T-helper 2 cell (primary cell): ENCODE measurements at regions not wholly inside any gene's neighbourhood (a gene's known extent, or its start where the extent isn't known, plus 50 kb on each side); places are given as distances from the start of the nearest gene placed in this dataset.
"Not testable (repeated sequence)": the region's sequence is repeated elsewhere in the genome, so short reads cannot be mapped to it uniquely, and the experiment has no call there.

Experiments
- DNase-seq, 5 experiments: peaks; one replicate each; pipeline versions ENCODE4 v3.0.0 to v3.0.0-alpha.2; 2012 to 2022

DNA sequence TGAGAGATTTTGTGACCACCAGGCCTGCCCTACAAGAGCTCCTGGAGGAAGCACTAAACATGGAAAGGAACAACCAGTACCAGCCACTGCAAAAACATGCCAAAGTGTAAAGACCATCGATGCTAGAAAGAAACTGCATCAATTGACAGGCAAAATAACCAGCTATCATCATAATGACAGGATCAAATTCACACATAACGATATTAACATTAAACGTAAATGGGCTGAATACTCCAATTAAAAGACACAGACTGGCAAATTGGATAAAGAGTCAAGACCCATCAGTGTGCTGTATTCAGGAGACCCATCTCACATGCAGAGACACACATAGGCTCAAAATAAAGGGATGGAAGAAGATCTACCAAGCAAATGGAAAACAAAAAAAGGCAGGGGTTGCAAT is 182.4 kb downstream of the PRELID2 start:
- not testable (repeated sequence) for DNase-seq

DNA sequence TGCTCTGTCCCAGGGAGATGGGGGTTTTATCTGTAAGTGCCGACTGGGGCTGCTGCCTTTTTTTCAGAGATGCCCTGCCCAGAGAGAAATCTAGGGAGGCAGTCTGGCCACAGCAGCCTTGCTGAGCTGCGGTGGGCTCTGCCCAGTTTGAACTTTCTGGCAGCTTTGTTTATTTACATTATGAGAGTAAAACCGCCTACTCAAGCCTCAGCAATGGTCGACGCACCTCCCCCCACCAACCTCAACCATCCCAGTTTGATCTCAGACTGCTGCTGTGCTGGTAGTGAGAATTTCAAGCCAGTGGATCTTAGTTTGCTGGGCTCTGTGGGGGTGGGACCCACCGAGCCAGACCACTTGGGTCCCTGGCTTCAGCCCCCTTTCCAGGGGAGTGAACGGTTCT is 188.0 kb downstream of the PRELID2 start:
- not testable (repeated sequence) for DNase-seq

DNA sequence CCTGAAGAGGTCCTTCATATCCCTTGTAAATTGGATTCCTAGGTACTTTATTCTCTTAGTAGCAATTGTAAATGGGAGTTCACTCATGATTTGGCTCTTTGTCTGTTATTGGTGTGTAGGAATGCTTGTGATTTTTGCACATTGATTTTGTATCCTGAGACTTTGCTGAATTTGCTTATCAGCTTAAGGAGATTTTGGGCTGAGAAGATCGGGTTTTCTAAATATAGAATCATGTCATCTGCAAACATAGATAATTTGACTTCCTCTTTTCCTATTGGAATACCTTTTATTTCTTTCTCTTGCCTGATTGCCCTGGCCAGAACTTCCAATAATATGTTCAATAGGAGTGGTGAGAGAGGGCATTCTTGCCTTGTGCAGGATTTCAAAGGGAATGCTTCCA is 191.9 kb downstream of the PRELID2 start:
- DNase-seq: not testable (repeated sequence)

DNA sequence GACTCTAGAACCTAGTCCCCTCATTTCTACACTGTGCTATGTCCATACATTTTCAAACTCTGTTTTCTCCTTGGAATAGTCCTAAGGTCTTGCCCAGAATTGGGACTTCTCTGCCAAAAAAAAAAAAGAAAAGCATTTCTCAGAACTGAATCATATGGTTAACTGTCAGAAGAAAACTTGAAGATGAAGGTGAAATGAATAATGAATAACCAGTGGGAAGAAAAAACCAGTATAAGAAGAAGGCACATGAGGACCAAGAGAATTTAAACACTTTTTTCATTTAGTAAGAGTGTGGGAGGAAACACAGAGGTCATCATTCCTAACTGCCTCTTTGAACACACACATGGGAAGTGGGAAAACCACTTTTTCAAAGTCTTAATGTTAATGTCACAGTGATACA is 197.7 kb downstream of the PRELID2 start:
- no peak for DNase-seq

DNA sequence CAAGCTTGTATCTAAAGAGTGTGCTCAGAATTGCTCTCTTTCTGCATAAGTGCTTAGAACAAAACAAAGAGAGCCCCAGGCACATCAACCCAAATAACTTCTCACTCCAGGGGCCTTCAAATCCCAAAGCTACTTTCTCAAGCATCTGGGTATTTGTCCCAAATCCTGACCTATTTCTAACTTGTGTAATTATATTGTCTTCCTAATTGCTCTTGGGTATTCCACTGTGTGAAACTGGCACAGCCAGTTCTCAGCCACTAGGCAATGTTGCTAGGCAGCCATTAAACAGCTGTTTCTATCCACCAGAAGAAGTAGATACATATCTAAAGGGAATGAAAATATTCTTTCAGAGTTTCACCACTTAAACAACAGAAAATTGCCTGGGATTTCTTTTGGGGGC is 198.8 kb downstream of the PRELID2 start:
- DNase-seq: no peak

DNA sequence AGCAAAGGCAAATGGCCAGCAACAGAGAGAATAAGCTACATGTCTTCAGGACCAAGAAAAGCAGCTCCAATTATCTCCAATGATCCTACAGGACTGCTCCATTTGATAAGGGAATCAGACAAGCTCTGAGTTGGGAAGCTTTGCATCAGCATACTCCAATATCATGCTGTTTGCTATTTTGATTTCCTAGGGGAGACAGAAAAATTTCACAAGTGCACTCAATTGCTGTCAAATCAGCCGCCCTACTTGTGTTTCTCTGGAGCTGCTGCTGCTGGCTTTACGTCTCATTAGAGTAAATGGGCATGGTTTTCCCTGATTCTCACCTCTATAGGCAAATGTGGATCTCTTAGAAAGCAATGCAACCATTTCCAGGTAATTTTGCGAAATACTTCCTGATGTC is 201.7 kb downstream of the PRELID2 start:
- no peak for DNase-seq

DNA sequence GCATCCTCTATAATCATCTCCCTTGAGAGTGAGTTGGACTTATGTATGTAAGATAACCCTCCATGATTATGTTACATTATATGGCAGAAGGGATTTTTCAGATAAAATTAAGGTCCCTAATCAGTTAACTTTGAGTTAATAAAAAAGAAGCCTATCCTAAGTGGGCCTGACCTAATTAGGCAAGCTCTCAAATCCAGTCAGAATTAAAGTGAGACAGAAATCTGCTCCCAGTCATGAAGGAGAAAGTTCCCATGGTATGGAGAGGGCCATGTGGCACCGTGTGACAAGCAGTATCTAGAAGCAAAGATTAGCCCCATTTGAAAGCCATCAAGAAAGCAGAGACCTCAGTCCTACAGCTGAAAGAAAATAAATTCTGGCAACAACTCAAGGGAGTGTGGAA is 202.4 kb downstream of the PRELID2 start:
- DNase-seq: no peak

DNA sequence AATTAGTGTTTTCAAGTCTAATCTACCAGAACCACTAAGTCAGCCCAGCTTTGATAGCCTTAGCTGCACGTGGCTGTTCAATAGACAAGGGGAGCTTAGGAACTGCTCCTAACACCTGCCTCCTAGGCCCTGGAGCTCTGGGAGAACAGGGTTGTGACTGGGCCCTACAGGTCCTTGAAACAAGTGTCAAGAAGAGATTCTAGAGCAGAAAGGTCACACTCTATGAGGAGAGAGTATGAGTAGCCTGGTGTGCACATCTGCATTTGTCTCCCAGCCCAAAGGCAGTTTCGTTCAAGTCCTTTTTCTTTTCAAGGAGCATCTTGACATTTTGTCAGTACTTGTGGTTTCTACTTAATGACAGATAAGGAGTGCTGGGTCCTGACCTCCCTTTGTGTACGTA is 206.1 kb downstream of the PRELID2 start:
- no peak for DNase-seq

DNA sequence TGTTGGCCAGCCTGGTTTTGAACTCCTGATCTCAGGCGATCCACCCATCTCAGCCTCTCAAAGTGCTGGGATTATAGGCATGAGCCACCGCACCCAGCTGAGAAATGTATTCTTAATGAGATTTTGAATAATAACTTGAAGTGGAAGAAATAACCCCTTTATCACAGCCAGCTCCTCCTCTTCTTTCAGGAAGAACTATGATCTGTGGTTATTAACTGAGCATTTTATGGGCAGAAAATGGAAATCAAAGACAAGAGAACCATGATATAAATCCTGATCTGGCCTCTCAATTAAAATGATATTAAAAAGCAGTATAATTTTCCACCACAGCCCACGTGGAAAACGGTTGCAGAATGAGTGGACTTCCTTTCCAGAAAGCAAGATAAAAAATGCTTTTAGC is 206.6 kb downstream of the PRELID2 start:
- no peak for DNase-seq

DNA sequence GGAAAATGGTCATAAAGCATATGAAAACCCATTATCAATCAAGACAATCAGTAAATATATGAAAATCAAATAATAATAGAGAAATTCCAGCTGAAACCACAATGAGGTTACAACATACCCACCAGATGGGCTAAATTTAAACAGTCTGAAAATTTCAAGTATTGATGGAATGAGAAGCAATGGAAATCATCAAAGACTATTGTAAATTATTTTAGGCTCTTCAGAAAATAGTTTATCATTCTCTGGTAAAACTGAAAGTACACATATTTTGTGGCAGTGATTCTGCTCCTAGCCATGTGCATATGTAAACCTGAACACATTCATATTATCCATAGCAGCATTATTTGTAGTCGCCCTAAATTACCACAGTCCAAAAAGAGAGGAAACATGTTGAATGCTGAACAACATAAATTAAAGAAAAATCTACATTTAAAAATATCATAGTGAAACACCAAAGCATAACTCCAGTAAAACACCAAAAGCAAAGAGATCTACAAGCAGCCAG is 215.3 kb downstream of the PRELID2 start:
- no peak for DNase-seq

DNA sequence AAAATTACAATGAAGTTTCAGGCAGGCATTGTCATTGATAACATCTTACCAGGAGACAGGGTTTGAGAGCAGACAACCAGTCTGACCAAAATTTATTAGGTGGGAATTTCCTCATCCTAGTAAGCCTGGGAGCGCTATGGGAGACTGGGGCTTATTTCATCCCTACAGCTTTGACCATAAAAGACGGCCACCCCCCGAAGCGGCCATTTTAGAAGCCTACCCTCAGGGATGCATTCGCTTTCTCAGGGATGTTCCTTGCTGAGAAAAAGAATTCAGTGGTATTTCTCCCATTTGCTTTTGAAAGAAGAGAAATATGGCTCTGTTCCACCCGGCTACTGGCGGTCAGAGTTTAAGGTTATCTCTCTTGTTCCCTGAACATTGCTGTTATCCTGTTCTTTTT is 218.4 kb downstream of the PRELID2 start:
- not testable (repeated sequence) for DNase-seq

DNA sequence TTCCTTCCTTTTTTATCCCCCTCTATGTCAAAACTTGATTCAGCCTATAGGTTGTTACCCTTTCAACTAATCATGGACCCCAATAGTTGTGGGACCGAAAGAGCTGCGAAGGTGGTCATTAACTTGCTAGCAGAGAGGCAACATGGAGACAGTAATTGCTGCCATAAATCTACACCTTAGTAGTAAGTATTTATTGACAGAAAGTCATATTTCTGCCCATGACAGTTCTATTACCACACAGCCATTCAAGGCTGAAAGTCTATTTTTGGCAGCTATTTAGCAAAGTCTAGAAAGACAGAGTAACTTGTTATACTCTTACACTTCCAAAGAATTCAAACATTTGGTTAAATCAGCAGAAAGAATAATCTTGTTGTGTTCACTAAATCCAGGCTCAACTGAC is 236.2 kb downstream of the PRELID2 start:
- DNase-seq: no peak

DNA sequence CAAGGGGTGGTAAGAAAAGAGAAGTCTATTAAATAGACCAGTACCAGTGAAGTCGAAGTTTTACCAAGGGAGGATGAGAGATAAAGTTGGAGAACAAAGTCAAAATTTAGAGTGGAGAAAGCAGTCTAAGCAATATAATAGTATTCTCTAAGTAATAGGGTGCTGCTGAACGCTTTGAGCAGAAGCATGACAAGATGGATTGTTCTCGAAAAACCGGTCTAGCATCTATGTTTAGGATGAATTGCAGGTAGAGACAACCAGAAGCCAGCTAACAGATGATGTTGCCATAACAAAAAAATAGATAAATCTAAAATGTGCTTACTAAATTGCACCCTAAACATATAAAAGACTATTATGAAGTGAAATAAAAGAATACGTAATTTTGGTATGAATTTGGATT is 237.0 kb downstream of the PRELID2 start:
- no peak for DNase-seq

DNA sequence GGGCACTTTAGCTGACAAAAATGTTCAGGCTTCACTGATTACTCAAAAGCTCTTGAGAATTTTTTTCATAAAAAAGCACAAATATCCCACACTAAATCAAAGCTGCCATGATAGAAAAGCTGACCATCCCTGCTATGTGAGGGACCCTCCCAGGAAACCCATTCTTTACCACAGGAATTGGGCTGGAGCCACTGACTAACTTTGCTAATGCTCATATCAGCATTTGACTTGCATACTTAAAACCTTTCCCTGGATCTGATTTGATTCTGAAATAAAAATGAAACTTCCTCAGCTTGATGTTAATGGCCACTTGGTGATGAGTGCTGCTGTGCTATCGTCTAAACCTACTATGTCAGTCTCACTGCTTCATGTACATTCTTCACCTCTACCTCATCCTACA is 243.6 kb downstream of the PRELID2 start:
- DNase-seq: no peak

DNA sequence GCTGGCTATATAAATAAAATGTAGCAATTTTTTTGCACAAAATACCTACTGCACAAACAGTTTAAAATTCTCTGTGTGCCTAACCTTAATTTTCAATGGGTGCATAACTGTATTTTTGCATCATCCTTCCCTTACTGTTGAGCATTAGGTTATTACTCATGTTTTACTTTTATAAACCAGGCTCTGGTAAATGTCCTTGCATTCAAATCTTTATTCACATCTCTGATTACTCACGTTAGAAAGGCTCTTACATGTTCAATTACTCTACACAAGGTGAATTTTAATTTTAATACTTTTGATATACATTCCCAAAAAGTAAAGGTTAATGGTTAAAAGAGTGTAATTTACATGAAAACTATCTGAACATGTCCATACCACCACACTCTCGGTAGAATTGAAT is 246.1 kb downstream of the PRELID2 start:
- DNase-seq: no peak

DNA sequence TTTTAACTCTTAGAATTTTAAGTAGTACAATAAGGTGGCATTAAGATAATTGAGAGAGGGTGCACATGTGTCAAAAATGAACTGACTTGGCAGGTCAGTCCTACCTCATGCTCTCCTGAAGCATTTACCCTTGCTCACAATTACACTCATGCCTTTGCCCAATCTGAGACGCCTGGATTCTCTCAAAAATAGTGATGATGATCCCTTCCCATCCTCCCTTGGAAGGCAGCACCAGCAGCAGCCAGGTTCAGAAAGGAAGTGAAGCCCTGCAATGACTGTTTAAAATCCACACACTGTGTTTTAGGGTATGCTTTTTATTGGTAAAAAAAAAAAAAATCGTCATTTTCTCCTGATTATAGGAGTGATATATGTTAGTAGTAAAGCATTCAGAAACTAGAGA is 246.6 kb downstream of the PRELID2 start:
- no peak for DNase-seq

DNA sequence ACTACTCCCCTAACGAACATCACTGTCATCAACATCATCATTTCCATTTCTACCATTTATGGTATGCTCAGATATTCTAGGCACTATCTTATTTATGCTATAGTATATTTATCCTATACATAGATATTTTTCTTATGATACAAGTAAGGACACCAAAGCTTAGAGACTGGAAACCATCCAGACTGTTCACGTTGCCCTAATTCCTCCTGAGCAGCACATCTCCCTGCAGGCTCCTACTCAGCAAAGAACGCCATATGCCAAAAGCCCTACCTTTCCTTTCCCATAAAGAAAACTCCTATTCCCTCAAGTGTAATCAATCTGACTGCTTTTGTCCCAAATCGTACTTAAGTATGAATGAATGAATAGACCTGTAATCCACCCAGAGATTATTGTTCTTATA is 247.0 kb downstream of the PRELID2 start:
- DNase-seq: no peak

DNA sequence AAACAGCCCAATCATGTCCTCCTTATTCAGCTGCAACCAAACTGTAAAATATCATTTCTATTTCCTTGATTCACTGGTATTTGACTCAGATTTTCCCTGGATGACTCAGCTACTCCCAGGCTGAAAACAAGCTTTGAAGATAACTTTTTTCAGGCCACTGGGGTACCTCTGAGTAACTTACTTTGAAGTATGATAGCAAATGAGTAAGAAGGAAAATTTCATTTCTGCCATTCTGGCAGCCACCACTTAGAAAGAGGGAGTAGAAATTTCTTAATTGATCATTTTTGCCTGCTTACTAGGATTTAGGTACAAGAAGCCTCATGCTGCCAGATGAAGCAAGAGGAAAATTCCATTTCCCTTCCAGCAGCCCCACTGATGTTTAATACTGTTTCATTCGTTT is 247.4 kb downstream of the PRELID2 start:
- DNase-seq: peak in 1 of 5 experiments; percentile 12

DNA sequence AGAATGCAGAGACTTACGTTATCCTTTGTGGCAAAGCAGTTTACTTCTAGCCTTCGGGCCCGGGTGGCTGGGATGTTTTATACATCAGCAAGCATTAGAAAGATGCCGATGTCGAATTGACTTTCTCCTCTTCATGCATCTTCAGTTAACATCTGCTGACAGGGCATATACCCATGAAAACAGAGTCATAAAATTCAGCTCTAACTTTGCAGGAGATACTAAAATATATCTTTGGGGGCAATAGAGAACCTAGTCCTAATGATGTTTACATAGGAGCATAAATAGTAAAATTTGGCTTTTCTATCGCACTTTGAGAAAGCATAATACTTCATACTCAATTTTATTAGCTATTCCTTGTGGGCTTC is 247.9 kb downstream of the PRELID2 start:
- no peak for DNase-seq

DNA sequence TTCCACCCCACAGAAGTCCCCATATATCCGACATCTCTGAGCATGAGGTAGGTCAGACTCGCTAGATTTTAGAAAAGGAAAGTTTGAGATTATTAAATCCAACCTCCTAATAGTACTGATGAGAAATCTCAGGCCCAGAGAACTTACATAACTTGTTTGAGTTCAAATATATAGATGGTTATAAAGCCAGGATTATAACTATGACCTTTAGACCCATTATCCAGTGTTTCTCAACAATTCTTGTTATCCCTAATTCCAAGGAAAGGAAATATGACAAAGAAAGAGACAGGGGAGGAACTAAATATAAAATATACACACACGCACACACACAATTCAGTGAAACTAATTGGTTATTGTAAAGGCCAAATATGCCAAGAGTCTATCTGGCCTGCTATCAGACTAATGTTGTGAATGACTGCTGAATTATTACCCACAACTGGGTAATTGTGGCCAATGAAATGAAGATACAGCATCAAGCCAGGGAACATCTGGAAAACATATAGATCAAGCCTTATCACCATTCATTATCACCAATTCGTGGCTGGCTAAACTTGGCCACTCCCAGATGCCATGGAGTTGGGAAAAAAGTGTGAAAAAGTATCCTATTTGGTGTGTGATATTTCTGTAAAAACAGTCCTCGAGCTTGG is 248.4 kb downstream of the PRELID2 start:
- DNase-seq: no peak

DNA sequence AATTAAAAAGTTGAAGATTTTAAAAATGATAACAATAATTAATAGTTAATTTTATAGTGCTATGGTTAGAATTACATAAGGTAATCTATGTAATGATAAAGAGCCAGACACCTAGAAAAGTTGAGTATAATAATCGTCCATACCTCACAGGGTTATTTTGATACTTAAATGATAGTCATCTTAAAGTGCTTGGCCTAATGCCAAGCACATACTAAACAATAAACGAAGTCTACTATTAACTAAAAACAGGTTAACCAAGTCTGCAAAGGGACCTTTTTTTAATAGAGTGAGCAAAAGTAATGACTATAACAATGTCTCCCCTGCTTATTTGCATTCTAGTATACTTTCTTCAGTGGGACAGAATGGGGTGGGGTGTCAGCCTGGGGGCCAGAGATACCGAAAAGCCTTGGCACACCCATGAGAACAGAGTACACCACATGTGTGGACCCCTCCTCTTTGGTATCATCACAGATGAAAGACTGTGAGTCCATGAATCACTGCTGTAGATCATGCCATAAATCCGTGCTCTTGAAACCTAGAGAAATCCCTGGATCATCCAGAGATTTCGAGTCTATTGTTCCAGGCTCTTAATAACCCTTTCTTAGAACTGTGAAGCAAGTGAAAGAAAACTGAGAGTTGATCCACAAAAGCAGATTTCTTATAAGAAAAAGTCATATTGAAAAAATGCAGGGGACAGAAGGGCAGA is 249.5 kb downstream of the PRELID2 start:
- DNase-seq: no peak

DNA sequence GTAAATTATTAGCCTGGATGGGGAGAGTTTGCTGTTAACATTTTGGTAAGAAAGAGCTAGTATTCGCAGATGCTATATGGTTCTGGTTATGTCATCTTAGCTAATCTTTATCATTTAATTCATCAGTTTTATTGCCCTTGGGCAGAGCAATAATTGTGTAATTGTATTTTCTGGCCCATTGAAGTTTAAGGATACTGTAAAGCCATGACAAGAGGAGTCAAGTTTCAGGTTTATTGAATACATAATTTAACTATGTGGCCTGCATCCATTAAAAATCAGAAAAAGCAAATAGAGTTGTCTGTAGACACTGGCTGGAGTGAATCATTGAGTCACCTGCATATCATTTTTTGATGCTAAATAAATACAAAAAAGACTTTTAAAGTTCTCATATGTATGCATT is 255.8 kb downstream of the PRELID2 start:
- DNase-seq: no peak

DNA sequence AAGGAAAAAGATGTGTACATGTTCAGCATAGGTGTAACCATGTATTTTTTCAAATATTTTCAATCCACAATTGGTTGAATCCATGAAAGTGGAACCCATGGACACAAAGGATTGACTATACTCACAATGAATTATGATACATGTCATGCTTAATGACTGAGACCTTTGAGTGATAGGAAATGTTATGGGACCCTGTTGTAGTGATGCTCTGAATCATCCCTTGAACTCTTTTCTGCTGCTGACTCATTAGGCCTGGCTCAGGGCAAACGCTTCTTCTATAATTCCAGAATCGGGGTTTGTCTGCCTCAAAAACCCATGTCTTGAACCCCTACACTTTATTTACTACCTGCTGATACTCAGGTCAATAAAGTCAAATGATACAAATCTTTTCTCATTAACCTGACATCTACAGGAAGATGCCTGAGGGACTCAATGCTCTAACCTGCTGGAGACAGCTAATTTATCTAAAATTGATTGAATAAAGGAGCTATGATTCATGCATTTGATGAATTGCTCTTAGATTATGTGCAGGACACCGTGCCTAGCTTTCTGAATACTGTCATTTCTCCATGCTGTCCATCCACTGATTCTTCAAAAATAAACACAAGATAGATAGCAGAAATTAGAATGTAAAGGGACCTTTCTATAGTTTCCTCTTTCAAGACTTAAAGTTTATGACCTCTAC is 260.1 kb downstream of the PRELID2 start:
- DNase-seq: no peak

DNA sequence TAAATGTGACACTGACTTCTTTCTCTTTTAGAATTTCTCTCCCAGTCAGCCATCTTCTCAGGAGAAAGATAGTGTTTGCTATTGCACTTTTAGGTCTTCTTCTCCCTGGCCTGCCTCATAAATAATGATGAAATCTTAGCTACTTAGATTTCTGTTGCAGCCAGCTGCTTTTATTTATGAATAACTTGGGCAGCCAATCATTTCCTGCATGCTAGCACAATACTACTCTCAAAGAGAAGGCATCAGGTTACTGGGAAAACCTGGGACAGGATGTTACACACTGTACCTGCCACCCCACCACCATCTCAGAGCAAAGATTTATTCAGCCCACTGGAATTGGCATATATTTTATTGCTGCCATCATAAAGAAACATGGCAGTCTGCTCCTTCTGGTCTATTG is 266.6 kb downstream of the PRELID2 start:
- no peak for DNase-seq
